ENCODE measurements at regions not wholly inside any gene's neighbourhood (a gene's known extent, or its start where the extent isn't known, plus 50 kb on each side); places are given as distances from the start of the nearest gene placed in this dataset.
"Not testable (repeated sequence)": the region's sequence is repeated elsewhere in the genome, so short reads cannot be mapped to it uniquely, and the experiment has no call there.

DNA sequence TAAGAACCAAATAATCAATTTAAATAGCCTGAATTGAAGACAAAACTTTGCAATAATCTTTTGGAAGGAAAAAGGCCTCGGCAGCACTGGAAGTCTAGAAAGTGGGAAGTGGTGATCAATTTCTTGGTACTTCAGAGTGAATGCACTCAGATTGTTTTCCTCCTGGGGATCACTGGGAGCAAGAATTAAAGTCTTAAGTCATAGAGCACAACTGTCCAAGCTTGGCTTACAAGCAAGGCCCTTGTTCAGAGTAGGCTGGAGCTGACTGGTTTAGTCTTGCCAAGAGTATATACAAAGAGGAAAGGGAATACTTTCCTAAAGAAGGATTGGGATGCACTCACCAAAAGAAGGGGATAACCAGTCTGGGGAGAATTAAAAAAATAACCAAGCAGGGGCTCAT lies 637.1 kb downstream of the CCSER2 start:
- no peak for ATAC-seq
- Mint-ChIP-seq H3K27ac (no peak overlapping the region), H3K9me3 (no peaks in the 10 kb centered on the region), H3K36me3 (ENCODE audit: low read depth) (no peaks in the 10 kb centered on the region), H3K27me3 (no peaks in the 10 kb centered on the region), H3K4me3 (no peak overlapping the region), H3K4me1 (no peaks in the 10 kb centered on the region)
- no peak for DNase-seq

DNA sequence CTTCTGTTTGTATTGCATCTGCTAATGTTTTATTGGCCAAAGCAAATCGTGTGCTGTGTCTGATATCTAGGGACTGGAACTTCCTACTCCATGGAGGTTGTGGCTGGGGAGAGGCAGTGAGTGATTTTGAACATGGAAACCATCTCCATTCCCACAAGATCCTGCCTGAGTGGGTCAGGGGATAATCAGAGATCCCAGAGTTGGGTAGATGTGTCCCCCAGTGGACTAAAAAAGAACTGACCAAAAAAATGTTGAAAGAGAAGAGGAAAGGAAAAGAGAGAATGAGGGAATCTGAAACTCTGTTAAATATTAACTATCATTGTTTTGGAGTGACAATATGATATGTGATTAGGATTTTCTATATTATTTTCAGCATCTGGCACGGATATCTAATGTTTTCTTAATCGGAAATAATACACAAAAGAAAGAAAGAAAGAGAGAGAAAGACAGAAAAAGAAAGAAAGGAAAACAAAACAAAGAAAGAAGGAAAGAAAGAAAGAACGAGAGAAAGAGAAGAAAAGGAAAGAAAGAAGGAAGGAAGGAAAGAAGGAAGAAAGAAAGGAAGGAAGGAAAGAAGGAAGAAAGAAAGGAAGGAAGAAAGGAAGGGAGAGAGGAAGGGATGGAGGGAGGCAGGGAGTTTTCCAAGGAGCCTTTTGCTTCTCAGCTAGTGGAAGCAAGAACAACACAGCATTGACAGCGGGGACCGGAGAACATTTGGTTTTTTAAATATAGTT lies 638.5 kb downstream of the CCSER2 start:
- Mint-ChIP-seq H3K27me3 (no peaks in the 10 kb centered on the region), H3K4me3 (no peak overlapping the region), H3K36me3 (ENCODE audit: low read depth) (no peaks in the 10 kb centered on the region)

DNA sequence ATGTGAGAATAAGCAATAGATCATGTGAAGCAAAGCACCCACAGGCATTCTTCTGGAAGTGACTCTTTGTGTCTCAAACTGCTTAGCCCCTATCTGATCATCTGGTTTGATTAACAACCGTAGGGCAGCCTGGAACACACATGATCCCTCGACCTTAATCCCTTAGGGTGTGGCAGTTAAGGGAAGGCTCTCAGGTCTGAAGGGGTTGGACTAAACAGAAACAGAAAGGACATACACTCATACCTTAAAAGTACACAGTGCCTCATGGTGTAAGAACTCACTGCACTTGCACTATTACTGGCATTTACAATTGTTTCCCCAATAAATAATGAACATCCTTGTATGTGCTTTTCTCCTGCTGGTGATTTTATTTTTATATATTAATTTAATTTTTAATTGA lies 640.9 kb downstream of the CCSER2 start:
- not testable (repeated sequence) for H3K27ac Mint-ChIP-seq; H3K9me3 Mint-ChIP-seq; DNase-seq; H3K4me1 Mint-ChIP-seq; H3K36me3 Mint-ChIP-seq (ENCODE audit: low read depth); H3K4me3 Mint-ChIP-seq; ATAC-seq; H3K27me3 Mint-ChIP-seq

More for the DNA sequence above, 638.5 kb downstream of the CCSER2 start:
- ATAC-seq (no peak), DNase-seq (no peak)
- H3K9me3 Mint-ChIP-seq, result no peaks in the 10 kb centered on the region
- no peak overlapping the region for H3K27ac Mint-ChIP-seq
- H3K4me1 Mint-ChIP-seq, result no peaks in the 10 kb centered on the region

DNA sequence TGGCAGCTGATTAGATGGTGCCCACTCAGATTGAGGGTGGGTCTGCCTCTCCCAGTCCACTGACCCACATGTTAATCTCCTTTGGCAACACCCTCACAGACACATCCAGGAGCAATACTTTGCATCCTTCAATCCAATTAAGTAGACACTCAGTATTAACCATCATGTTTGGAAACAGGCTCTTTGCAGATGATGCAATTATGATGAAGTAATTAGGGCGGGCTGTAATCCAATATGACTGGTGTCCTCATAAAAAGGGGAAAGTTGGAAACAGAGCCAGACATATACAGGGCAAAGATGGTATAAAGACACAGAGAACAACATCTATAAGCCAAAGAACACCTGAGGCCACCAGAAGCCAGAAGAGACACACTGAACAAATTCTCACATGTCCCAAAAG lies 658.6 kb downstream of the CCSER2 start:
- Mint-ChIP-seq H3K9me3 (no peaks in the 10 kb centered on the region), H3K27me3 (no peaks in the 10 kb centered on the region), H3K36me3 (ENCODE audit: low read depth) (no peaks in the 10 kb centered on the region), H3K27ac (no peak overlapping the region), H3K4me3 (no peak overlapping the region), H3K4me1 (no peaks in the 10 kb centered on the region)
- DNase-seq (no peak), ATAC-seq (no peak)

DNA sequence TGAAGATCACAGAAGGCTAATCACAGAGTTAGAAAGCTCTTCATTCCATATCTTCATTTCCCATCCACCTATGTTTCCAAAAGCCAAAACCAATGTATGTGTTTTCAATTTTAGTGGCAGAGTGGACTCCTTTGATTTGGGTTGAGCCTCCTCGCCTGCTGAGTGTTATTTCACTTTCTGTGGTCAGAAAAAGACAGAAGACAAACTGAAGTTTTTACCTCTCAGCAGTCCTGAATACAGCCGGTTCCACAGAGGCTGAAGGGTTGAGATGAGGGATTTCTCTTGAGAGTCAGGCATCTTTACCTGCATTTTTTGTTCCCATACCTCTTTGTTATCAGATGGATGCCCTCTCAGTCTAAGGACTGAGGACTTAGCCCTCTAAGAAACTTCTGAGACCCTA lies 659.6 kb downstream of the CCSER2 start:
- no peaks in the 10 kb centered on the region for H3K9me3 Mint-ChIP-seq
- no peaks in the 10 kb centered on the region for H3K36me3 Mint-ChIP-seq (ENCODE audit: low read depth)
- no peak overlapping the region for H3K27ac Mint-ChIP-seq
- no peak for ATAC-seq
- no peaks in the 10 kb centered on the region for H3K27me3 Mint-ChIP-seq
- H3K4me3 Mint-ChIP-seq, result no peak overlapping the region
- no peaks in the 10 kb centered on the region for H3K4me1 Mint-ChIP-seq
- no peak for DNase-seq

DNA sequence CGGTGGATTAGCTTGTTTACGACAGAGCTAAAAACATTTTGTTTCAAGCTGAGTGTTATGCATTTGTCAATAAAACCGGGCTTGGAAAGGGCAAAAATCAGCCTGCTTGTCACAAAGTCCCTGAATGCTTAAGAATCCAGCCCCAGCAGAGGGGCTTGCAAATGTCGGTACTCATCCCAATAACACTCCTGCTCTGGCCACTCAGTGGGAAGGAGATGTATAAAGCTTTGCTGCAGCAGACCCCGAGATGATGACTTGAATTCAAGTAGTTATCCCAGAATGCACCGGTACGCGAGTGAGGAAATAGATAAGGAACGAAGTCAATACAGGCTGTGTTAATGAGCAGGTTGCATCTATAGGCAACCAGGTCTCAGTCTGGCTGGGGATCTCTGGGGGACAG lies 662.3 kb downstream of the CCSER2 start:
- ATAC-seq, result no peak
- Mint-ChIP-seq H3K4me3 (no peak overlapping the region), H3K4me1 (no peaks in the 10 kb centered on the region), H3K27me3 (no peaks in the 10 kb centered on the region), H3K27ac (no peak overlapping the region), H3K9me3 (no peaks in the 10 kb centered on the region), H3K36me3 (ENCODE audit: low read depth) (no peaks in the 10 kb centered on the region)
- no peak for DNase-seq

DNA sequence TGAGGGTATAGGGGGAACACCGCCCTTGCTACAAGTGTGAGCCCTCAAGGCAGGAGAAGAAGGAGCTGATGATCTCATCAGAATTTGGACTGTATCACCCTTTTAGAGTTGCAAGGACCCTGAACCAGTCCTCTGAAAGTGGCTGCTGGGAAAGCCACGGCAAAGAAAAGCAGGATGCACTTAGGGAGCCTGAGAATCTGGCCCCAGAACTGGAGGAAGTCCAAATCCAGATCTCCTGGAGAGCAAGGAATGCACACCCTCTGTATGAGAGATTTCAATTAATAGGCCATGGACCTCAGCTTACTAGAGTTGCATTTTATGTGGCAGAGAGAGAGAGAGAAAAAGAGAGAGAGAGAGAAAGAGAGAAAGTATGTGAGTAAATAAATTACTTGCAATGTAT lies 662.9 kb downstream of the CCSER2 start:
- H3K9me3 Mint-ChIP-seq, result no peaks in the 10 kb centered on the region
- no peaks in the 10 kb centered on the region for H3K36me3 Mint-ChIP-seq (ENCODE audit: low read depth)
- no peak for DNase-seq
- H3K4me3 Mint-ChIP-seq, result no peak overlapping the region
- no peaks in the 10 kb centered on the region for H3K4me1 Mint-ChIP-seq
- no peak overlapping the region for H3K27ac Mint-ChIP-seq
- ATAC-seq, result no peak
- H3K27me3 Mint-ChIP-seq, result no peaks in the 10 kb centered on the region

DNA sequence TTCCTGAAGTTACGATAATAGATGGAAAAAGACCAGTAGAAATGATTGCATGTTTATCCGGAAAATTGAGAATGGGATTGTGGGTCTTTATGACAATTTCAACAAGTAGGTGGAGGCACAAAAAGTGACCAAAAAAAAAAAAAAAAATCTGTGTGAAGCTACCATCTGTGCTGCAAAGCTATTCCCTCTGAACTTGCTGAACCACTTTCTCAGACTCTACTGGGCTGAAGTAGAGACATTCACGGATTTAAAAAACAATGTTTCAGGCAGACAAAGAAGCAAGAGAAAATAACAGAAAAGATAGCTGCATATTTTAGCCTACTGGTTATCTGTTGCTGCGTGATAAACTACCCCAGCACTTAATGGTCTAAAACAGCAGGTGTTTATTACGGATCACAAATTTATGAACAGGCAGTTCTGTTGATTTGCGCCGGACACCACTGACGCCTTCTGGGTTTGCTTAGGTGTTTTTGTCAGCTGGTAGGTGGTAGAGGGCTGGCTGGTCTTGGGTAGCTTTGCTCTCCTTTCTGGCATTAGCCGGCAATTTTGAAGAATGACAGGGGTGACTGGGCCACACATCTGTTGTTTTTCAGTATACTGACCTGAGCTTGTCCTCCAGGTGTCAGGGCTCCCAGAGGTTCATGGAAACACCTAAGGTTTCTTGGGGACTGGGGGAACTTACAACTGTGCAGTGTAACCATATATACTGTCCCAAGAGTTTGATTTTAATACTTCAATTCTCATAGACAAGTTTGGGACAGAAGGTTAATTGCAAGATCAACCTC lies 665.1 kb downstream of the CCSER2 start:
- no peaks in the 10 kb centered on the region for H3K36me3 Mint-ChIP-seq (ENCODE audit: low read depth)

DNA sequence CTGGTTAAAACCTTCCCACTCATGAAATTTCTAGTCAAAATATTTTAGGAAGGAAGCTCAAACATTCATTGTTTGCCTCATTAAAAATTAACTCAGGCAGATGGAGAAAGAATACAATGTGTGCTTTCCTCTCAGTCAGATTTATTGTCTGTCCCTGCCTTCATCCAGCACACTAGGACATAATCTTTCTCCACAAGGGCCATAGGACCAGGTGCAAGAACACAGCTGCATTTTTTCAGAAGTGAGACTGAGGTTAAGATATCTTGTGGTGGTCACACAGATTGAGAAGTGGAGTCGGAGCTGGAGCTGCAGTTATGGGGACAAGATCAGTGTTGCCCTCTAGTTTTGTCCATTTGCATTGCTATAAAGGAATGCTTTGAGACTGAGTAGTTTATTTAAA lies 666.3 kb downstream of the CCSER2 start:
- Mint-ChIP-seq H3K9me3 (no peaks in the 10 kb centered on the region), H3K4me3 (no peak overlapping the region), H3K36me3 (ENCODE audit: low read depth) (no peaks in the 10 kb centered on the region), H3K27me3 (no peaks in the 10 kb centered on the region), H3K4me1 (no peaks in the 10 kb centered on the region), H3K27ac (no peak overlapping the region)
- ATAC-seq, result no peak
- DNase-seq, result no peak

More for the DNA sequence above, 665.1 kb downstream of the CCSER2 start:
- no peaks in the 10 kb centered on the region for H3K4me1 Mint-ChIP-seq
- no peaks in the 10 kb centered on the region for H3K27me3 Mint-ChIP-seq
- no peak overlapping the region for H3K4me3 Mint-ChIP-seq
- DNase-seq, result no peak
- no peak overlapping the region for H3K27ac Mint-ChIP-seq
- H3K9me3 Mint-ChIP-seq, result no peaks in the 10 kb centered on the region
- no peak for ATAC-seq

DNA sequence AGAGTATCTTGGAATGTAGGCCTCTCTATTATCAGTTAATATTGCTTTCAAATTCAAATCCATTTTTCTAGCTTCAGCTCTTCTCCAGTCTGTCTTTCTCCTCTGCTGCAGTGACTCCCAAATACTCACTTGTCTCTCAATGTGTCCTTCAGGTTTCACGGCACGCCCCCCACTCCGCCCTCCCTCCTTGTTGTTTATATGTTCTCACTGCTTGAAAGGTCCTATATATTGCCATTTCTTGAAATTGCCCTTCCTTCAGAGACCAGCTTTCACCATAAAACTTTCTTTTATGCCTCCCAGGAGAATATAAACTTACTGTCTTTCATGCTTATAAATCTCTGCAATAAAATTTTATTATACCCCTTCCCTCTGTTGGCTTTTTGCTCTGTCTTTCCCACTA lies 668.2 kb downstream of the CCSER2 start:
- H3K4me1 Mint-ChIP-seq, result no peaks in the 10 kb centered on the region
- no peaks in the 10 kb centered on the region for H3K27me3 Mint-ChIP-seq
- no peak overlapping the region for H3K4me3 Mint-ChIP-seq
- ATAC-seq (no peak), DNase-seq (no peak)
- H3K9me3 Mint-ChIP-seq, result no peaks in the 10 kb centered on the region
- H3K36me3 Mint-ChIP-seq (ENCODE audit: low read depth), result no peaks in the 10 kb centered on the region
- no peak overlapping the region for H3K27ac Mint-ChIP-seq

DNA sequence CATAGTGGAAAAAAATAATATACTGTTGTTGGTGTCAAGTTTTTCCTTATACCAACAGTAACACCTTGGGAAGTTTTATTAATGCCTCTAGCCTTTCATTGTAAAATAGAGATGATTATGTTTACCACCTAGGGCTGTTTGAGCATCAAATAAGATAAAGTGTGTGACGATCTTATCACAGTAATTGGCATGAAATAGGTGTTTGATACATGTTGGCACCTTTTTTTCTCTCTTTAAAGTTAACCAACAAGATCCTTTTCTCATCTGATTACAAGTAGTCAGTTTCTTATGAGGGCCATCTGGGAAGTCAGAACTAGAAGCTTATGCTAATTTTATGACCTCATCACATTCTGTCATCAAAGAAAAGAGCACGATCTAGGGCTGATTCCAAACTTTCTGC lies 669.5 kb downstream of the CCSER2 start:
- H3K27me3 Mint-ChIP-seq, result no peaks in the 10 kb centered on the region
- no peak for ATAC-seq
- no peak for DNase-seq
- no peaks in the 10 kb centered on the region for H3K4me1 Mint-ChIP-seq
- H3K36me3 Mint-ChIP-seq (ENCODE audit: low read depth), result no peaks in the 10 kb centered on the region
- H3K9me3 Mint-ChIP-seq, result no peaks in the 10 kb centered on the region
- no peak overlapping the region for H3K27ac Mint-ChIP-seq
- H3K4me3 Mint-ChIP-seq, result no peak overlapping the region

DNA sequence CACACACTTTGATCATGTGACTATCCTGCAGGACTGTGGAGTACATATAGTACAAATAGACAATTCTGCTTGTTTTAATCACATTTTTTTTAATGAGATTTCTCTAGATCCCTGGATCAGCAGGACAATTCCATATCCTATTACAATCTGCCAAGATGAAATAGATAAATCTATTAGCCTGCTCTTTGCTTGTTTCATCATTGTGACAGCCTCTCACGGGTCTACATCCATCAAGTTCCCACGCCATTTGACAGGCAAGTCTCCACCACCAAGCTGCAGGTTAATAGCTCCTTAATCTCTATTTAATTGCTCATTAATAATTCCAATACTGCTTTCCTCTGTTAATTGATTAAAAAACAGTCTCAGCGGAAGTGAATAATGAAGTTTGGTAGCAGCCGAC lies 671.5 kb downstream of the CCSER2 start:
- Mint-ChIP-seq H3K9me3 (no peaks in the 10 kb centered on the region), H3K36me3 (ENCODE audit: low read depth) (no peaks in the 10 kb centered on the region), H3K27me3 (no peaks in the 10 kb centered on the region), H3K27ac (no peak overlapping the region), H3K4me1 (no peaks in the 10 kb centered on the region), H3K4me3 (no peak overlapping the region)
- no peak for ATAC-seq
- DNase-seq, result no peak

DNA sequence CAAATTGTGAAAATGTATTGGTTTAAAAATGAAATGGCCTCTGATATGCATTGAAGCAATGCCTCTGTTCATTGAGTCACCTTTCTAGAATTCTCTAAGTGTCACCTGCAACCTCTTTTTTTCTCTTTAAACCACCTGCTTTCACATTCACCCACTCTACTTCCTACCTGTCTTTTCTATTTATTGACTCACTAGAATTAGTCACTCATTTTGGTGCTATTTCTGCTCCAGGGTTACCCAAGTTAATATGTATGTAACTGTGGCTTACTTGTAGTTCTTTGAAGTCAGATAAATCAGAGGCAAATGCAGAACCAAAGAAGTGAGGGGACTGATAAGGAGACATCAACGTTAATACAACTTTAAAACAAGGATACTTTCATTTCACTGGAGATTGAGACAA lies 674.7 kb downstream of the CCSER2 start:
- Mint-ChIP-seq H3K36me3 (ENCODE audit: low read depth) (no peaks in the 10 kb centered on the region), H3K27ac (no peak overlapping the region), H3K27me3 (no peaks in the 10 kb centered on the region), H3K9me3 (no peaks in the 10 kb centered on the region), H3K4me3 (no peak overlapping the region), H3K4me1 (no peaks in the 10 kb centered on the region)
- ATAC-seq (no peak), DNase-seq (no peak)

DNA sequence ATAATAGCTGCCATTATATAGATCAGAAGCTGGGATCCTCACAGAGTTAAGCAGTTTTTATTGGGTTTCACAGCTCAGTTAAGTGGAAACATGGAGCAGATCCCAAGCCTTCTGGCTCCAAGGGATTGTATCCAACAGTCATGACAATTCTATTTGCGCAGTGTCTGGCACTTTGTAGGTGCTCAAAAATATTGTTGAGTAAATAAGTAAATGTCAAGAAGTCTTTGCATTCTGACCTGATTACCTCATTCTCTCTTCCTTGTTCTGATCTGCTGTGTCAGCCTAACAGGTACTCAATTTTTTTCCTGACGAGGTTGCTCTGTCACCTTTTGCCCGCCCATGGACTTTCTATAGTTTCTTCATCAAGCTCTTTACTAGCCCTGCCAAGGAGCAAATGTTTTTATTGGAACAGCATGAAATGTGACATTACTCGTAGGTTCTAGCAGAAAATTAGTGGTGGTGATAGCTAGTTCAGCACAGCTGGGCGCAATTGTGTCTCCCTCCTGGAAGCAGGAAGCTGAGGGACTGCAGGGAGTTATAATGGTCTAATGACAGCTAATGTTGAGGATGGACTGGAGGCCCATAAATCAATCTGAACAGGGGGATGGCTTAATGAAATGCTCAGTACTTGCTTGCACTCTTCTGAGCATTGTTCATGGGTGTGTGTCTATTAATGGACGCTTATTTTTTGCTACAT lies 680.2 kb downstream of the CCSER2 start:
- H3K27ac Mint-ChIP-seq, result no peak overlapping the region
- no peak for DNase-seq
- no peaks in the 10 kb centered on the region for H3K27me3 Mint-ChIP-seq
- H3K4me3 Mint-ChIP-seq, result no peak overlapping the region
- H3K9me3 Mint-ChIP-seq, result no peaks in the 10 kb centered on the region
- H3K4me1 Mint-ChIP-seq, result no peaks in the 10 kb centered on the region
- H3K36me3 Mint-ChIP-seq (ENCODE audit: low read depth), result no peaks in the 10 kb centered on the region
- ATAC-seq, result no peak

DNA sequence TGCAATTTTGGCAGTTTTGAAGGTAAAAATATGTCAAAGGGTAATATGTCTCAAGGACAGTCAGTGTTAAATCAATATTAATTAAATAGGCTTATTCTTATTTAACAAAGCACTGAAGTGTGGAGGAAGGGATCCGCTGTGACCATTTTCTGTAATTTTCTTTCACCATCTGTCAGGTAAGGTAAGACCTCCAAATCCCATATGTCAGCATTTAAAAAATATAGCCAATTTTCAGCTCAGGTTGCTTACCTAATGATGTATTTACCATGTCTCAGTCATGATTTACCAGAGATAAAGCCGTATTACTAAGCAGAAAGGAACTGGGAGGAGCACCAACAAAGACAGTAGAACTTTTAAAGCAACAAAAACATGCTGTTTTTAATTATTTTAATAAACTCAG lies 683.9 kb downstream of the CCSER2 start:
- ATAC-seq, result no peak
- H3K4me1 Mint-ChIP-seq, result no peaks in the 10 kb centered on the region
- H3K27ac Mint-ChIP-seq, result no peak overlapping the region
- no peaks in the 10 kb centered on the region for H3K27me3 Mint-ChIP-seq
- no peaks in the 10 kb centered on the region for H3K36me3 Mint-ChIP-seq (ENCODE audit: low read depth)
- no peak for DNase-seq
- H3K9me3 Mint-ChIP-seq, result no peaks in the 10 kb centered on the region
- no peak overlapping the region for H3K4me3 Mint-ChIP-seq
